Ascending aorta (tissue), 2 donors: ENCODE measurements at regions not wholly inside any gene's neighbourhood (a gene's known extent, or its start where the extent isn't known, plus 50 kb on each side); places are given as distances from the start of the nearest gene placed in this dataset.

ENCODE experiments used
- DNase-seq, 2 donors: peaks; one replicate each; pipeline ENCODE4 v3.0.0-alpha.2; 2019; ENCODE audit warnings: low spot score in 2 of 2
- H3K27ac ChIP-seq, 2 donors: fragments of 200-600 bp; sonication (generic); one replicate each; pipeline ENCODE4 v1.5.1; 2016 to 2017; ENCODE audit warnings: mild to moderate bottlenecking in 1 of 2
- H3K27me3 ChIP-seq: fragments of 200-600 bp; sonication (generic); one replicate; pipeline ENCODE4 v1.5.1; 2017
- H3K36me3 ChIP-seq, 2 donors: fragments of 200-600 bp; sonication (generic); one replicate each; pipeline ENCODE4 v1.5.1; 2016
- H3K4me1 ChIP-seq, 2 donors: fragments of 200-600 bp; sonication (generic); one replicate each; pipeline ENCODE4 v1.5.1; 2016 to 2017; ENCODE audit warnings: mild to moderate bottlenecking in 1 of 2
- H3K4me3 ChIP-seq, 2 donors: fragments of 200-600 bp; sonication (generic); one replicate each; pipeline ENCODE4 v1.5.1; 2016 to 2017; ENCODE audit warnings: mild to moderate bottlenecking in 1 of 2
- H3K9me3 ChIP-seq, 2 donors: fragments of 200-600 bp; sonication (generic); one replicate each; pipeline ENCODE4 v1.5.1; 2016
- CTCF ChIP-seq, 3 experiments: fragments of 200-600 bp in 2 of 3; fragments of 450-650 bp in 1 of 3; sonication (generic) in 2 of 3; IDR thresholded peaks; one replicate each; pipeline ENCODE4 v1.5.1; 2016 to 2019; ENCODE audit warnings: antibody characterized with exemption in 3 of 3, mild to moderate bottlenecking in 1 of 3, moderate library complexity in 1 of 3
- intact Hi-C: fragments of 100-400 bp; cut with DNase I; formaldehyde crosslinking; loops from one replicate; pipeline ENCODE4 v1.15.1; 2023

DNA sequence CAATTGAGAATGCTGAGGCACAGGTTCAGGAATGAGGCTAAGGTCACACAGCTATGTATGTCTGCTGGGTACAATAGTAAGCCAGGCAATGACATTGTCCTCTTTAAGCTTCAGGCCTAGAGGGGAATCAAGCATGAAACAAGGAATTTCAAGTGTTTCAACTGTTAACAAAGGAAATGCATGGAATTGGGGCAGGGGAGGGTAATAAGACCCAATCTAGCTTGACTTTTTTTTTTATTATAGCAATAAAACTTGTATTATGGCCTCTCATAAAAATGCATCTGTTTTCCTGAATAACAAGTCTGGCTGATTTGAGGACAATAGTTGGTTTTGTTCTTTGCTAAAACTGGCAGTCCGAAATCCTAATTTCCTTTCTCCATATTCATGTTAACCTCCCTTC is 336.7 kb downstream of the CBLN4 start:
- H3K27me3 ChIP-seq: no peaks in the 10 kb centered on the region
- no peak overlapping the region for H3K4me3 ChIP-seq
- no peak for TF ChIP-seq CTCF (IDR thresholded peaks at IDR 0.05)
- no peak overlapping the region for H3K27ac ChIP-seq
- intact Hi-C loops: no loop called here
- H3K4me1 ChIP-seq: no peaks in the 10 kb centered on the region
- H3K9me3 ChIP-seq: no peaks in the 10 kb centered on the region
- no peaks in the 10 kb centered on the region for H3K36me3 ChIP-seq
- no peak for DNase-seq

- no peak for DNase-seq
- Histone ChIP-seq H3K27ac (no peak overlapping the region), H3K9me3 (no peaks in the 10 kb centered on the region), H3K4me1 (no peaks in the 10 kb centered on the region), H3K27me3 (no peaks in the 10 kb centered on the region), H3K36me3 (no peaks in the 10 kb centered on the region), H3K4me3 (no peak overlapping the region)
- intact Hi-C loops: no loop called here
- TF ChIP-seq CTCF (IDR thresholded peaks at IDR 0.05): no peak
Observed at GRCh38 chr20:55667955-55668354, 337.4 kb downstream of the CBLN4 start.

DNA sequence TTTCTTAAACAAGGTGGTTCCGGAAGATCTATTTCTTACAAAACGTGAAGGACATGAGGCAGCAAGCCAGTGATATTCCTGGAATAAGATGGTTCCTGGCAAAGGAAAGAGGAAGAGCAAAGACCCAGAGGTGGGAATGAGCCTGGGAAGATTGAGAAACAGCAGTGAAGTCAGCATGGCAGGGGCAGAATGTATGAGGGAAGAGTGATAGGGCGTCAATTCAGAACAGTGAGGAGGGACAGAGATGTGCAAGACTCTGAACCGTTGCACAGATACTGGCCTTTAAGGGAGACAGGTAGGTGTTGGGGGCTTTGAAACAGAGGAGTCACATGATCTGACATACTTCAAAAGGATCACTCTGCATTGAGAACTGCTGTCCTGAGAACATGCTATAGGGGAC is 338.3 kb downstream of the CBLN4 start:
- intact Hi-C loops: no loop called here
- no peak for TF ChIP-seq CTCF (IDR thresholded peaks at IDR 0.05)
- no peak overlapping the region for H3K27ac ChIP-seq
- no peaks in the 10 kb centered on the region for H3K4me1 ChIP-seq
- H3K27me3 ChIP-seq: no peaks in the 10 kb centered on the region
- DNase-seq: no peak
- no peaks in the 10 kb centered on the region for H3K36me3 ChIP-seq
- no peaks in the 10 kb centered on the region for H3K9me3 ChIP-seq
- no peak overlapping the region for H3K4me3 ChIP-seq

DNA sequence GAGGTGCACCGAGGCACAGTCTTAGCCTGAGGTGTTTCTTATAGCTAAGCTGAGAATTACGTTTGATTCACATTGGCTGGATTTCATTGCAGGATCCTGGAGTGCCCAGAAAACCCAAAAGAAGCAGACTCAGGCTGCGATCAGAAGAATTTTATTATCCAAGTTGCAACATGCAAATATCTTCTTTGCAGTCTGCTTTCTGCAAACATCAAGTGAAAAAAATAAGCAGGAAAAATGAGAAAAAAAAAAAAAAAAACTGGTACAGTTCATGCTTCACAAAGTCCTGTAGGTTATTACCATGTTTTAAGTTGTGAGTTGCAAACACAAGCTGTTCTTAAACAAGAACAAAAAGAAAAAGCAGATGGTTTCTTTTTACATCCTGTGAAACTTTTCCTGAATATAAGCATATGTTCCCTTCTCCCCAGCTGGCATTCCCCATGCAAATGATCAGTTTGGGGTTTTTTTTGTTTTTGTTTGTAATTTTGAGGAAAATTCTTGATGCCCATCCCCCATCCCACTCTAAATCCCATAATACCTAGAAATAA is 349.0 kb downstream of the CBLN4 start:
- no peak for DNase-seq
- TF ChIP-seq CTCF (IDR thresholded peaks at IDR 0.05): no peak
- intact Hi-C loops: no loop called here
- Histone ChIP-seq H3K9me3 (no peaks in the 10 kb centered on the region), H3K27ac (no peak overlapping the region), H3K4me3 (no peak overlapping the region), H3K4me1 (no peaks in the 10 kb centered on the region), H3K36me3 (no peaks in the 10 kb centered on the region), H3K27me3 (no peaks in the 10 kb centered on the region)

GRCh38 chr20:55650657-55651360 is 354.5 kb downstream of the CBLN4 start:
- Histone ChIP-seq H3K9me3 (no peaks in the 10 kb centered on the region), H3K4me1 (no peaks in the 10 kb centered on the region), H3K27ac (no peak overlapping the region), H3K27me3 (no peaks in the 10 kb centered on the region), H3K4me3 (no peak overlapping the region), H3K36me3 (no peaks in the 10 kb centered on the region)
- intact Hi-C loops: no loop called here
- no peak for TF ChIP-seq CTCF (IDR thresholded peaks at IDR 0.05)
- no peak for DNase-seq
